GM18508 (cell line): ENCODE measurements at regions not wholly inside any gene's neighbourhood (a gene's known extent, or its start where the extent isn't known, plus 50 kb on each side); places are given as distances from the start of the nearest gene placed in this dataset.

Experiments
- ATAC-seq: cut with Tn5 transposase; IDR thresholded peaks from one replicate; pipeline ENCODE4 v1.9.1; 2021; ENCODE audit warnings: moderate number of reproducible peaks; ENCODE audit not compliant: insufficient read depth, unreplicated experiment

- ATAC-seq = no peak
These were observed 202.7 kb upstream of the TOPAZ1 start for GRCh38 chr3:44039006-44039405.

GRCh38 chr3:44041726-44042125, 200.0 kb upstream of the TOPAZ1 start:
- no peak for ATAC-seq

GRCh38 chr3:44042772-44043171, 198.9 kb upstream of the TOPAZ1 start:
- no peak for ATAC-seq

DNA sequence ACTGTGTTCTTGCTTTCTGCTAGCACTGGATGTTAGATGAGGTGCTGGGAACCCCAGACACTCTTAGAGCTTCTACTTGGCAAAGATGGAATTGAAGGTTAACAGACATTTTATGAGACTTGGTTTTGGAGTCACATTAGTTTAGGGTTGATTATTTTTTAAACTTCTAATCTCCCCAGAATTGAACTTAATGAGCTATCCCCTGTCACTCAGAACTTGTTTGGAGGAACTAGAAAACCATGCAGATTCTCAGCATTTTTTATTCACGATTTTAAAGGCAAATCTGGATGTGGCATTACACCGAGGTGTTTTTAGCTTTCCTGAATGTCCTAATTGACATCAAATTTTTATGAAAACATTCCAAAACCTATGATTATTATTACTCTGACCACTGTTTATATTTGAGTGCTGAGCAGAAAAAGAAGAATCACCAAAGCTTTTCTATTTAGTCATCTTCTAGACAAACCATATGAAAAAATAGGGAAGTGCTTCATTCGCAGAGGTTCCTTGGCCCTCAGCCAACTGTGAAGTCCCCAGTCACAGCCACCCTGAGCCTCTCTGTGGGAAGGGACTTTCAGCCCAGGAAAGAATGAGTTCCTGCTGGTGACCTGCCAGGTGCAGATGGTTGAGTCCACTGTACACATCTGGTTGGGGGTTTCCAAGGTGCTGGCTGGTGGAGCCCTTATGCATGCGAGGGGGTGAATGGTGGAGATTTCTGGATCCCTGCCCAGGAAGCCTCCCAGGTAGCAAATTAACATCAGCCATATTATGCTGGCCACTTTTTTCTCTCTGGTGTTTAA, 196.0 kb upstream of the TOPAZ1 start:
- peak; percentile 88 for ATAC-seq

- ATAC-seq = no peak
These were observed 193.9 kb upstream of the TOPAZ1 start for GRCh38 chr3:44047796-44048195.

DNA sequence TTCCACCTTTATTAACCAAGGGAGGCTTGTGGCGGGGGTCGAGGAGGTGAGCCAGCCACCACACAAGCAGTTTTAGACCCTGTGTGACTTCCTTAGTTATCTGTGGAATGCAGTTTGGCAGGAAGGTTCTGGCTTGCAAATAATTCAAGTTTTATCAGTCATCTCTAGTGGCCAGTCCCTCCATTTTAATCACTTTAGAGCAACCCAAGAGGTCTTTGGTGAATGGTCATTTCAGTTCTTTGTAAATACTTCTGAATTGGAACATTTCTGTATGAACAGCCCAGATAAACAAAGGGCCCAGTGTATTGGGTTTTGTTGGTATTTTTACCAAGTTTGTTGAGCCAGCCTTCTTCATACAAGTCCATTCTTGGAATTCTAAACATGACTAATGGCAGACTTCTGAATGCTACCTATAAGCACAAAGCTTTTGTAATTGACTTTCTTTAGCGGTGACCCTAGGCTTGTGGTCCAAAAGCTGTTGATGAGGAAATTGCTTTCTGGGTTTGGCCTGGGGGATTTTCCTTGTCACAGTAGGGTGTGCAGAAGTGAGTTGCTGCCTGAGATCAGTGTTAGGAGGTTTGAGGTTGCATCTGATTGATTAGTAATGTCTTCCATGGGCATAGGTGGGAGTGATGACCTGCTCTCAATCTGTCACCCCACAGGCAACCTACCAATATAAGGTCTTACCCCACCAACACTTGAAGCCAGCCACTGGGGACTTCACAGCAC, 193.3 kb upstream of the TOPAZ1 start:
- ATAC-seq = no peak

DNA sequence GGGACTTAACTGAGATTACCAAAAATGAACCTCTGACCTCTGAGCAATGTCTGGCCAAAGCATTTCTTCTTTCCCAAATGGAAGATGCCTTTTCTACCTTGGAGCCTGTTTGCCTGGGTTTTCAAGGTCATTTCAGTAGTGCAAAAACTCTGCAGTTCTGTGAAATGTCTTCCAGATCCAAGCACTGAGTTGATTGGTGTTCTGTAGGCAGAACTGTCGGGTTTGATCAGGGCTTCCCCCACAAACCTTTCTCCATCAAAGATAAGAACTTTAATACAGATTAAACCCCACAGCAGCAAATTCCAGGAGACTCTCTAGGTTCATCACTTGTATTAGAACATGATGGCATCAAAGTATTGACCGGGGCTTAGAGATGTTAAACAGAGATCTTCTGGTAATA, 192.7 kb upstream of the TOPAZ1 start:
- ATAC-seq = no peak

GRCh38 chr3:44050101-44050500, 191.6 kb upstream of the TOPAZ1 start:
- ATAC-seq = no peak

GRCh38 chr3:44050867-44051266, 190.8 kb upstream of the TOPAZ1 start:
- no peak for ATAC-seq

DNA sequence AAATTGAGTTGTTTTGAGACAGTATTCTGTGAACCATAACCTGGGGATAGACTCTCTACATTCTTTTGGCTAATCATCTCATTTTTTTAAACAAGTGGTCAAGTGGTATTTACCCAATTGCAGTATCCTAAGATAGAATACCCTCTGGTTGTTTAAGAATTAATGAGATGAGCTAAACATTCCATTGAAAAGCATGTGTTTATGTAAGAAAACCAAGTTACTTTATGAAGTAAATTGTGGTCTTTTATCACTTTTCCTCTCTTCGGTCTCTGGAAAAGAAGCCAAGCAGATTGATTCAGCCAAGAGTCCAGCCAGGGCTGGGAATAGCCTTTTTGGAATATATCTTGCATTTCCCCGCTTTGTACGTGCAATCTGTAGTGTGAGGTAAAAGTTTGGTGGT, 185.7 kb upstream of the TOPAZ1 start:
- no peak for ATAC-seq

DNA sequence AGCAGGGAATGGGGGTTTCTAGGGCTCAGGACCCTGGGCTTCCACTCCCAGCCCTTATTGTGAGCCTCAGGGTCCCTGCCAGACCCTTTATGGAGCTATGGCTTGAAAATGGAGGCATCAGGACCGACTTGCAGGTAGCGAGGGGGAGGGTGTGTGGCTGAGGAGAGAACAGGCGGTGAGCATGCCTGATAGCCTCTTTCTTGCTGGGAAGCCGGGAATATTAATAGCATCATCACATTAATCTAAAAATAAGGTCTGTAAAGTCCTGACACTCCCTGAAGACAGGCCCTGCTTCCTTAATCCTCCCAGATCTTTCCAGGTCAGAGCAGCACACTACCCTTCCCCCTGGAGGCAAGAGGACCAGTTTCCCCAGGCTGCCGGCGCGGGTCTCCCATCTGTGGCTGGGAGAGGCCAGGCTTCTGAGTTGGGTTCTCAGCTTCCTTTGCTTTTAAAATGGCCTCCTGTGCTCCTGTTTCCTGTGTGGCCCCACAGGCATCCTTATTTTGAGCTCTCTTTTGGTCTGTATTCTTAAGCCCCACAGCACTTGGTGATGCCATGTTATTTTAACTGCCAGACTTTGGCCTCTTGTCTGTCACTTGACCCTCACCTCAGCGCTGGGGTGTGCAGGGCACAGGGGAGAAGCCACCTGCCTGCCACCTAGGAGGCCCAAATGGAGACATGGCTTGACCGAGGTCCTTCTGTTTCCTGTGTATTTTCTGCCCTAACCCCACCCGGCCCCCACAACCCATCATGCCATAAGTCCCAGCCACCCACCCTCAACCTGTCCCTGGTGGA, 185.0 kb upstream of the TOPAZ1 start:
- no peak for ATAC-seq

GRCh38 chr3:44058022-44058867, 183.4 kb upstream of the TOPAZ1 start:
- peak; percentile 67 for ATAC-seq

DNA sequence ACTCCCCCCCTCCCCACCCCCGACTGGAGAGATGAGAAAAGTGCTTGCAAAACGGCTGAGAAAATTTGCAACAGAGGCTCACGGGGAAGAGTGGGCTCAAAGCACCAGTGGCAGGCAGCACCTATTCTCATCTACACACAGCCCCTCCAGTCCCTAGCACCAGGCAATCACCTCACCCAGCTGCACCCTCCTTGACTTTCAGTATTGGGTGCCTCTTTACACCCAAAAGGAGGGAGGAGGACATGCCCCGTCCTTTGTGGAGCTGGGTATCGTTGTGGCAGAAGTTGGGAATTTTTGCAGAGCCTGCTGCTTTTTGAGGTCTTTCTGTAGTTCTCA, 182.8 kb upstream of the TOPAZ1 start:
- no peak for ATAC-seq

DNA sequence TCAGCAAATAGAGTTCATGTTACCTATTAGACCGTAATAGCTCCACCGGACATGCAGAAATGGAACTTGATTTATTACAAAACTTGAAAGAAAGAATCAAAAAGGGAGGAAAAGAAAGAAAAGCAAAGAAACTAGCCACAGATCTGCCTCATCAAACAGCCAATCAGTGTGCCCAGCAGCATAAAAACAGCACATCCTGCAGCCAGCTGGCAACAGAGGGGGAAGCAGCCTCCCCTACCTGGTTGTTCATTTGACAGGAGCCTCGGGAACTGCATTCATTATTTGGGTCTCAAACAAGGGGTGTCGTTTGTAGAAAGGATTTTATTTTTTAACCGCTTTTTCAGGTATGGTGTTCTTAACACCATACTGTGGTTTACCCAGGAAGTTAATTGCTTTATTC, 181.5 kb upstream of the TOPAZ1 start:
- no peak for ATAC-seq

- ATAC-seq = no peak
These were observed 180.4 kb upstream of the TOPAZ1 start for GRCh38 chr3:44061268-44061667.

DNA sequence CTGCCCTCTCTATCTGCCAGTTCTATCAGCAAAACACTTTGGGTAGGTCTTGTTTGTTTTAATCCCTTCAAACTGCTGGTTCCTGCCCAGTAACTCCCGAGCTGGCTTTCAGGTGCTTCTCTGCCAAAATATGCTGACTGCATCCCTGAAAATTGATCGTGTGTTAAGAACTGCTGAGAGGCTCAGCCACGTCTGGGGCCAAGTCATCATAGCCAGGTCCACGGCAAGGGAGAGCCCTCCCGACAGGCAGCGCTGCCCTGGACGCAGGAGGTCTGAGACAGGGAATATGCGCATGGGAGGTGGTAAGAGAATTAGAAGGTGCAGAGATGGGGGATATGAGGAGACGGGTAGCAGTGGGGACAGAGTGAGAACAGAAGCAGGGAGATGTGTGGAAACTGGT, 179.7 kb upstream of the TOPAZ1 start:
- ATAC-seq = no peak

- no peak for ATAC-seq
These were observed 176.2 kb upstream of the TOPAZ1 start for GRCh38 chr3:44065311-44066094.

DNA sequence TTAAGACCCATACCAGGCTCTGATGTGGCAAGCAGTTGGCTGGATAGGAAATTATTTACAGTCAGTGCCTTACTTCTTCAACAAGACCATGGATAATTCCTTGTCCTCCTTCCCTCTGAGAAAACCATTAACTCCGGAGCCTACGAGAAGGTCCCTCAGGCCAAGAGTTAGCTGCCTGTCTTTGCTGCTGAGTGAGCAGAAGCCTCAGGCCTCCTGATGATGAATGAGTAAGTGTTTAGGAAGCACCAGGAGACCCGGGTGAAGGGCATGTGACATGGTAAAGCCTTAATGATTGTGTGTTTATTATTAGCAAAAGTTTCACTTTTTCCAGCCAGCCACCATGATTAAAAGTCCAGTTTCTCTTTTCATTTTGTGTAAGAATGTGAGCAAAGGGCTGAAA, 174.9 kb upstream of the TOPAZ1 start:
- no peak for ATAC-seq

DNA sequence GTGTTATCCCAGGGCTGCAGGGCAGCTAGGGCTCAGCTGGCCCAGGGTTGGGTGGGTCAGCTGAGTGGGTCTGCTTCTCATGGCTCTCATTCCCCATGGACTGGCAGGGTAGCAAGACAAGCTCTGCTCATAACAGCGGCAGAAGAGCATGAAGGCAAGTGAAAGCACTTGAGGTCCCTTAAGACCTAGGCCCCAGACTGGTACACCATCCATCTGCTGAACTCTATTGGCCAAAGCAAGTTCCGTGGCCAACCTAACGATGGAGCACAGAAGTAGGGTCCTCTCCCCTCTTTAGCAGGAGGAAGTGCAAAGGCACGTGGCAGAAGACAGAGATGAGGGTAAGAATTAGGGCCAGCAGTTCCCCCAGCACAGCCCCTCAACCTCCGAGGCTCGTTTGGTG, 174.3 kb upstream of the TOPAZ1 start:
- ATAC-seq = no peak

DNA sequence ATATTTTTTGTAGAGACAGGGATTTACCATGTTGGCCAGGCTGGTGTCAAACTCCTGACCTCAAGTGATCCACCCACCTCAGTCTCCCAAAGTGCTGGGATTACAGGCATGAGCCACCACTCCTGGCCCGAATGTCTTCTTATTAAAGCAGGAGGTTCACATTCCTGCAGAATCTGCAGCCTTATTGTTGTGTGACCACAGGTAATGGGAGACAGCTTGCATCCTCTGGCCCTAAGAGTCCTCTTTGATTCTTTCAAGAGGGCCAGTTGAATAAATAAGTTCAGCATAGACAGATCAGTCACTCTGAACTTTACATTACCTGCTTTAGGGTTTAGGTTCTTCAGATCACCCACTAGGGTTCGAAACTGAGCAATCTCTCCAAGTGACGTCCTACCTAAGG, 172.9 kb upstream of the TOPAZ1 start:
- no peak for ATAC-seq
